Cardiac septum (tissue), 1 donor: ENCODE measurements at regions not wholly inside any gene's neighbourhood (a gene's known extent, or its start where the extent isn't known, plus 50 kb on each side); places are given as distances from the start of the nearest gene placed in this dataset.

ENCODE experiments used
- DNase-seq: peaks from one replicate; pipeline ENCODE4 v3.0.0-alpha.2; 2020; ENCODE audit warnings: low spot score
- intact Hi-C: fragments of 100-400 bp; cut with DNase I; formaldehyde crosslinking; loops from one replicate; pipeline ENCODE4 v1.14.0; 2022
- donor health status: DM: no; HTN: no; CAD: no.

DNA sequence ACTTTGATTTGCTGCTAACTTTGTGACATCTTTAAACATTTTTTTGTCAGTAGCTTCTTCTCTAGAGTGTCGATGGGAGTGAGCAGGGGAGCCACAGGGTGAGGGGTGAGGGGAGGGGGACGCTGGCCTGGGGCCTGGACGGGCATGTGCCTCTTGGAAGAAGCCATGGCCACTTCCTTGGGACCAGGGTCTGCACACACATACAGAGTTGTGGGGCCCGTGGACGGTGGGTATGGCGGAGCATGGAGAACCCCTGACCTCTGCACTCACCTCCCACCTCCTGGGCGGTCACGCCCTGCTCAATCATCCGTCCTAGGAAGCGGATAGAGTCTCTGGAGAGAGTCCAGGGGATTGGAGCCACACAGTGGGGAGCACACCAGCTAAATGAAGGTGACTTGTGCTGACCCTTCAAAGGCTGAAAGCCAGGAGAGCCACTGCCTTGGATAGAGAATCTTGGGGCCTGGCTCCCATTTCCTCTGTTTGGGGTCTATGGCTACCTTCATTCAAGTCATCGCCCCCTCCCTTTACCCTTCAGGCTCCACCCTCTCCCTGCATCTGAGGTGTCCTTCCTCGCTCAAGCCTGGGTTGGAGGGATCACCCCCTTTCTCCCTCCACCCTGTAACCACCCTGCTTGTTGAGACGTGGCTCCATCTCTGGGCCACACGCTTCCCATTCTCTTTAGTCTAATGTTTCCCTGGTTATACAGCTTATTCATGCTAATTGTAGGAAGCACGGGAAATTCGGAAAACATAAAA, 63.9 kb upstream of the HAAO start:
- no peak for DNase-seq
- intact Hi-C loops = loop anchor here (5.0 kb wide), 1 partner anchor 626 kb away; no protein-coding TSS in a partner anchor

GRCh38 chr2:42855221-42855970, 63.0 kb upstream of the HAAO start:
- DNase-seq = no peak

GRCh38 chr2:42854207-42854818, 61.9 kb upstream of the HAAO start:
- no peak for DNase-seq
- intact Hi-C loops = no loop called here

More at GRCh38 chr2:42855221-42855970, 63.0 kb upstream of the HAAO start:
- intact Hi-C loops = loop anchor here (5.0 kb wide), 1 partner anchor 627 kb away; no protein-coding TSS in a partner anchor

- intact Hi-C loops = no loop called here
- DNase-seq = no peak
Measured at GRCh38 chr2:42853549-42854206, 61.3 kb upstream of the HAAO start.

GRCh38 chr2:42852798-42853197, 60.4 kb upstream of the HAAO start:
- intact Hi-C loops = no loop called here
- DNase-seq = peak; percentile 58

DNA sequence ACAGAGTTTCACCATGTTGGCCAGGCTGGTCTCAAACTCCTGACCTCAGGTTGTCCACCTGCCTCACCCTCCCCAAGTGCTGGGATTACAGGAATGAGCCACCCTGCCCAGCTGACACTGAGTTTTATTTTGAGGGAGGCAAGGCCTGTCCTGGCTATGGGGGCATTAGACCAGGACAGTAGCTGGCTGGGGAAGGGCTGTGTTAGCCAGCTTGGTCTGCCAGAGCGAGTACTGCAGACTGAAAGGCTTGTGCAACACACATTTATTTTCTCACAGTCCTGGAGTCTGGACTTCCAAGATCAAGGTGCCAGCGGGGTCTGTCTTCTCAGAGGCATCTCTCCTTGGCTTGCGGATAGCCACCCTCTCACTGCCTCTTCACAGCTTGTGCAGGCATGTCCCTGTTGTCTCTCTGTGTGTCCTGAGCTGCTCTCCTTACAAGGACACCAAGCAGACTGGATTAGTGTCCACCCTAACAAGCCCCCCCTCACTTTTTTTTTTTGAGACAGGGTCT, 59.4 kb upstream of the HAAO start:
- no peak for DNase-seq
- intact Hi-C loops = no loop called here

GRCh38 chr2:42851186-42851585, 58.8 kb upstream of the HAAO start:
- DNase-seq = peak; percentile 61
- intact Hi-C loops = no loop called here

GRCh38 chr2:42850016-42850805, 57.8 kb upstream of the HAAO start:
- DNase-seq = peak; percentile 69
- intact Hi-C loops = no loop called here

GRCh38 chr2:42849311-42849710, 56.9 kb upstream of the HAAO start:
- DNase-seq = peak; percentile 66
- intact Hi-C loops = no loop called here

- intact Hi-C loops = no loop called here
- DNase-seq = no peak
Measured at GRCh38 chr2:42848726-42849290, 56.4 kb upstream of the HAAO start.

DNA sequence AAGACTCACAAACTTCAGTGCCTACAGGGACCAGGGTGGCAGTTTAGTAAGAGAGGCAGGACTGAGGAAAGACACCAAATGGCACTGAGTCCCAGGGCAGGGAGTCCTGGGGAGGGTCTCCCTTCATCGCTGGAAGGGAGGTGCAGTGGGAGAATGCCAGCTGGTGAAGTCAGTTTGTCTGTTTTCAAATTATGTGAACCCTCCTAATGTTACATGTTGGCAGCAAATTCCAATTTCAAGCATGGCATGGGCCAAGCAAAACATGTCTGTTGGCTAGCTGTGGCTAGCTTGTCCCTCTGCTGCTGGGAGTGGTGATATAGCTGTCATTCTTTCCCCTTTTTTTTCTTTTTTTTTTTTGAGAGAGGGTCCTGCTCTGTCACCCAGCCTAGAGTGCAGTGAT, 55.9 kb upstream of the HAAO start:
- peak; percentile 38 for DNase-seq
- intact Hi-C loops = no loop called here

- intact Hi-C loops = no loop called here
- DNase-seq = peak; percentile 27
Measured at GRCh38 chr2:42847596-42848151, 55.3 kb upstream of the HAAO start.

GRCh38 chr2:42846932-42847595, 54.7 kb upstream of the HAAO start:
- DNase-seq = peak; percentile 12
- intact Hi-C loops = no loop called here

GRCh38 chr2:42846026-42846425, 53.6 kb upstream of the HAAO start:
- intact Hi-C loops = no loop called here
- DNase-seq = peak; percentile 57

DNA sequence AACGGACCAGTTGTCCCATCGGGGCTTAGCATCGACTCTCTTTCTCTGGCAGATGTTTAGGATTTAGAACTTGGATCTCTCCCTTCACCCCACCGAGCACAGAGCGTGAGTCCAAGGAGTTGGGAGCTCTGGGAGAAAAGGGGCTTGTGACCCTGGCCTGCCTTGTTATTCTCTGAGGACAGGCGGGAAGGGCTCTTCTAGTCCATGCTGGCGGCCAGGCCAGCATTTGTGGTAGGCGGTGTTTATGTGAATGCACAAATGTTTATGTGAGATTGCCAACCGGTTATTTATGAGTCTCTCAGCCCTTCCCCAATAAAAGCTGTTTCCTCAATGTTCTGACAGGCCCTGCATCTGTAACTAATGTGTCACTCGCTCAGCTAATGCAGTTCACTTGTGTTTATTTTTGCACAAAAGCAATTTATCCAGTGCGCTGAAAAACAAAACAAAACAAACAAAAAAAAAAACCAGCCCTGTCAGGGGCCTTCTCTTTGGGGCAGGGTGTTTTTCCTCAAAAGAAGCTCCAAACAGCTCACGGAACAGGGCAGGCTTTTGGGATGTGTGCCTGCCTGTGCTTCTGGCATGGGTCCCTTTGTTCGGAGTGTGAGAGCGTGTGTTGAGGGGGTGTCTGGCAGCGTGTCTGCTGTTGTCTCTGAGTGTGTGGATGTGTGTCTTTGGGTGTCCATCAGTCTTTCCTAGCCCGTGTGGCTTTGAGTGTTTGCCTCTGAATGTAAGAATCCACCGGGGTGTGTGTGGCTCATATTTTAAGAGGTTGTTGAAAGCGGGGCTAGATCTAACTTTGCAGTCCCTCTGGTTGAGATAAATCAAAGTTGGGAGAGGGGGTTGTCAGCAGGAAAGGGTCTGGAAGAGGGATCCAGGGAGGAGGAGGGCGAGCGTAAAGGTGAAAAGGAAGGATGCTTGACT, 52.8 kb upstream of the HAAO start:
- intact Hi-C loops = no loop called here
- DNase-seq = peak; percentile 68

- intact Hi-C loops = no loop called here
- DNase-seq = no peak
Measured at GRCh38 chr2:42844366-42844765, 52.0 kb upstream of the HAAO start.

DNA sequence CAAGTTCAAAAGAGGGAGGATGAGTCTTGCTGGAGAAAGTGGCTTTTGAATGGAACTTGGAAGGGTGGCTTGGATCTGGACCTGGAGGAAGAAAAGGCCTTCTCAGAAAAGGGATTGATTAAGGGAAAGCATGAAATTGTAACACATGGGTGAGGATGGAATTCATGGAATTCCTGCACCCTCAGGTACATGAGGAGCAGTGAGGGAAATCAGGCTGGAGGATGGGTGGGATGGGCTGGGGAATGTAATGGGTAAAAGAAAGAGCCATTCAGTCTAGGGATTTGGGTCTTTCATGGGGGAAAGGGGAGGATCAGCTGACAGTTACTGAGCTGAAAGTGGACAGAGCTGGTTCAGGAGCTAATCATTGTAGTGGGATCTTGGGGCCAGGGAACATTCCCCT, 51.2 kb upstream of the HAAO start:
- intact Hi-C loops = no loop called here
- DNase-seq = no peak
